Left renal pelvis (tissue), 4 donors: ENCODE measurements at regions not wholly inside any gene's neighbourhood (a gene's known extent, or its start where the extent isn't known, plus 50 kb on each side); places are given as distances from the start of the nearest gene placed in this dataset.

Experiments used
- DNase-seq, 4 donors: peaks; one replicate each; pipeline ENCODE4 v3.0.0-alpha.2; 2013; ENCODE audit warnings: low read depth in 4 of 4, low spot score in 3 of 4

DNA sequence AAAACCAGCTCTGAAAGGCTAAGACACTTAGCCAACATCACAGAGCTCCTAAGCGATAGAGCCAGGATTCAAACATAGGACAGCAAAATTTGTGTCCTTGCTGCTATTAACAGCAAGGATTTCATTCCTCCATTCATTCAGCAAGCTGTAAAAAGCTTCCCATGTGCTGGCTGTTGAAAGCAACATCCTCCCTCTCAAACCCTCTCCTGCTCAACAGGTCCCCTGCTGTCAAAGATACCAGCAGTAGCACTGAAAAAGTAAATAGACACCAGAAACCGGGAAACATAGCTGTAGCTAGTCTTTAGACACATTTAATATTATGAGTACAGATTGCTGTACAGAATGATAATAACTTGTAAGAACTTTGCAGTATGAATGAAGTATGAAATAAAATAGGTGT lies 52.6 kb upstream of the ADAMTSL1 start:
- DNase-seq = no peak

DNA sequence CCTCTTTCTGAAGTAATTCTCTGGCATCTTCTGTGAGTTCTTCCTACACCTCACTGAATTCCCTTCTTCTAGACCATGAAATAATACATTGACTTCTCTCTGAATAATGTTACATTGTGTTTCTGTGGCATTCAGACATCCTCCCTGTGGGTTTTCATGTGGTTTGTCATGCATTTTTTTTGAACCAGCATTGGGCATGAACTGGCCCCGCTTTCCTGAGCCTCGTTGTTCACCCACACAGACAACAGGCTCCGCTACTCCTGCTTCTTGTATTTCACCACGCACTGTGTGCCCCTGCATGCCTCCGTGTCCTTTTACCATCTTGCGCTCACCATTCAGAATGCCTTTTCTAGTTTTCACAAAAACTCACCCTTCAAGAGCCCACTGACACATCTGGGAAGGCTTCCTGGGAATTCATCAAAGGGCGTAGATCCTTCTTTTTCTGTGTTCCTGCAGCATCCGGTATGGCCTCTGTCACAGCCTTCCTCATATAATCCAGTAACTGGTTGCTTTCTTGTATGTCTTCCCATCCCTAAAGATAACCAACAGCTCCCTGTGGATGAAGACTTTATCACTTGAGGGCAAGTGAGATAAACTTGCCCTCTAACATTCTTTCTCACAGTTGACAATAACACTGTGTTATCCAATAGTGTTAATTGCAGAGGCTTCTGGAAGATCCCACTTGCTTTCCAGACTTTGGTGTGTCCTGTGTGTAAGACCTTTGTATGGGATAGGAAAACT lies 51.5 kb upstream of the ADAMTSL1 start:
- DNase-seq = no peak

DNA sequence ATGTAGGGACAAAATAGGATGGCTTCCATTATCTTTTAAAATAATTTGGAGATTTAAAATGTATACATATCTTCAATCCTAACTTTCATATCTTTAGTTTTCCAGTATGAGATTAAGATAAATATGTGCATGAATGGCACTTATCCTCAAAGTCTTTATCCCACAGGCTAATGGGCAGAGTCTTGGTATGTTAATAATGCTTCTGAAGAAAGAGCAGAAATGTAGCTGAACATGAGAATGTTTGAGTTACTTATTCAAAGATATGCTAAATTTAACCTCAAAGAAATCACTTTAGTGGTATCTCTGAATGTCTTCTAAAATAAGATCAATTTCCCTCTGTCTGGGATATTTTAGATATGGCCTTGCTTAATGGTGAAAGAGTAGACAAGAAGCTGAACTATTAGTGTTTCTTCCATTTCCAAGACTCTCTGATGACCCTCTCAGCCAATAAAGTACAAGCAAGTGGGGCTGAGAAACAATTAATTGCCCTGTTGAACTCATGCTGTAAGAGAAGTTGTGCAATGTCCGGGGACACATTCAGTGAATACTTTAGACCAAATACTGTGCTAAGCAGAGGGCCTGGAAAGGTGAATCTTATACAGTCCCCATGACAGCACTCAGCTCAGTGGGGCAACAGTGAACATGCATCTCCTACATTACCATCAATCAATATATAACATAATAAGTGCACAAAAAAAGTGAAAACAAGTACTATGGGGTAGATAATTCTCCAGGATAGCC lies 50.0 kb upstream of the ADAMTSL1 start:
- no peak for DNase-seq
